RWPE1 (cell line): ENCODE measurements at regions not wholly inside any gene's neighbourhood (a gene's known extent, or its start where the extent isn't known, plus 50 kb on each side); places are given as distances from the start of the nearest gene placed in this dataset.

ENCODE experiments used
- CTCF ChIA-PET: fragments of 350-600 bp; sonication (Branson Sonifier 250); formaldehyde crosslinking; extraction: SDS; loops from one replicate; lab custom pipeline; 2021; lab: Yijun Ruan, JAX
- POLR2A ChIA-PET: fragments of 400-600 bp; formaldehyde crosslinking; extraction: SDS; loops from one replicate; lab custom pipeline; 2020; ENCODE audit warnings: antibody characterized with exemption; ENCODE audit not compliant: low non-redundant PET; lab: Yijun Ruan, JAX
- DNase-seq: peaks from one replicate; pipeline ENCODE4 v3.0.0; 2012; ENCODE audit warnings: low spot score
- H3K27ac ChIP-seq: fragments of 450-650 bp; 2 replicates; pipeline ENCODE4 v1.5.1; 2017
- CTCF ChIP-seq: fragments of 450-650 bp; conservative IDR thresholded peaks from 2 replicates; pipeline ENCODE4 v1.5.1; 2017; ENCODE audit warnings: low read depth, mild to moderate bottlenecking

- no peak overlapping the region for H3K27ac ChIP-seq
- DNase-seq = no peak
- no peak for TF ChIP-seq CTCF
- POLR2A ChIA-PET = no interaction called here
- CTCF ChIA-PET = no interaction called here
Measured at GRCh38 chr2:60336442-60337141, 216.9 kb downstream of the BCL11A start.

GRCh38 chr2:60335533-60336237, 217.8 kb downstream of the BCL11A start:
- no peak for TF ChIP-seq CTCF
- no peak overlapping the region for H3K27ac ChIP-seq
- ChIA-PET CTCF (no interaction called here), POLR2A (no interaction called here)
- no peak for DNase-seq

GRCh38 chr2:60334610-60335009, 218.8 kb downstream of the BCL11A start:
- ChIA-PET CTCF (no interaction called here), POLR2A (no interaction called here)
- DNase-seq = no peak
- no peak overlapping the region for H3K27ac ChIP-seq
- no peak for TF ChIP-seq CTCF

GRCh38 chr2:60333264-60333663, 220.2 kb downstream of the BCL11A start:
- DNase-seq = no peak
- no peak for TF ChIP-seq CTCF
- ChIA-PET CTCF (interaction anchor here (0.5 kb wide), 1 partner anchor 217 kb away, joined by 3 read pairs; no protein-coding TSS in a partner anchor), POLR2A (no interaction called here)
- no peak overlapping the region for H3K27ac ChIP-seq

- ChIA-PET CTCF (no interaction called here), POLR2A (no interaction called here)
- H3K27ac ChIP-seq = no peak overlapping the region
- TF ChIP-seq CTCF = no peak
- DNase-seq = no peak
Measured at GRCh38 chr2:60331115-60331809, 222.2 kb downstream of the BCL11A start.

- TF ChIP-seq CTCF = no peak
- no peak for DNase-seq
- POLR2A ChIA-PET = no interaction called here
- CTCF ChIA-PET = interaction anchor here (0.9 kb wide), 1 partner anchor 12 kb away, joined by 7 read pairs; no protein-coding TSS in a partner anchor
- H3K27ac ChIP-seq = no peak overlapping the region
Measured at GRCh38 chr2:60329225-60329624, 224.2 kb downstream of the BCL11A start.
